Jurkat, Clone E6-1 (cell line): ENCODE measurements at regions not wholly inside any gene's neighbourhood (a gene's known extent, or its start where the extent isn't known, plus 50 kb on each side); places are given as distances from the start of the nearest gene placed in this dataset.

Experiments used
- DNase-seq: peaks from one replicate; pipeline ENCODE4 v3.0.0-alpha.2; 2011; ENCODE audit warnings: low read depth, low spot score
- H3K4me3 ChIP-seq: 2 replicates; pipeline ENCODE4 v1.5.1; 2011; ENCODE audit warnings: mild to moderate bottlenecking, low read length, control low read depth, moderate library complexity

- no peak overlapping the region for H3K4me3 ChIP-seq
- no peak for DNase-seq
These were observed 144.9 kb upstream of the SYT1 start for GRCh38 chr12:78719721-78720120.

GRCh38 chr12:78721906-78722305 lies 142.7 kb upstream of the SYT1 start:
- H3K4me3 ChIP-seq = no peak overlapping the region
- no peak for DNase-seq

DNA sequence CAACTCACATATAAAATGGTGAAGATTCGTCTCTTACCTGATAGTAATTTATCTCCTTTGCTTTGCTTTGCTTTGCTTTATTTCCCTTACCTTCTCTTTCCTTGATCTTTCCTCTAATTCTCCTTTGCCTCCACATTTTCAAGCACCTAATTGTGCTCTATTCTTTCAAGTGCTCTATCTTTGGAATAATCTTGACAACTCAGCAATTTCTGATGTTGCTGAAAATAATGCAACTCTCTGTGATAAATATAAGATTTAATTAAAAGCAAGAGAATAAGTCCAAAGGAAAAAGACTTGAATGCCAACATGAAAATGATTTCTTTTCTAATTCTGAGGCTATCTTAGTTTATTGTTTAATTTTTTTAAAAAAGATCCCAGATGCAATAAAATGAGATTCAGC lies 139.5 kb upstream of the SYT1 start:
- DNase-seq = no peak

GRCh38 chr12:78725951-78726580 lies 138.5 kb upstream of the SYT1 start:
- no peak overlapping the region for H3K4me3 ChIP-seq
- DNase-seq = no peak

More for the DNA sequence above, 139.5 kb upstream of the SYT1 start:
- no peak overlapping the region for H3K4me3 ChIP-seq

GRCh38 chr12:78726854-78727253 lies 137.7 kb upstream of the SYT1 start:
- no peak for DNase-seq
- H3K4me3 ChIP-seq = no peak overlapping the region

GRCh38 chr12:78732481-78732880 lies 132.1 kb upstream of the SYT1 start:
- DNase-seq = no peak
- H3K4me3 ChIP-seq = no peak overlapping the region

- H3K4me3 ChIP-seq = no peak overlapping the region
- no peak for DNase-seq
These were observed 124.9 kb upstream of the SYT1 start for GRCh38 chr12:78739653-78740052.

DNA sequence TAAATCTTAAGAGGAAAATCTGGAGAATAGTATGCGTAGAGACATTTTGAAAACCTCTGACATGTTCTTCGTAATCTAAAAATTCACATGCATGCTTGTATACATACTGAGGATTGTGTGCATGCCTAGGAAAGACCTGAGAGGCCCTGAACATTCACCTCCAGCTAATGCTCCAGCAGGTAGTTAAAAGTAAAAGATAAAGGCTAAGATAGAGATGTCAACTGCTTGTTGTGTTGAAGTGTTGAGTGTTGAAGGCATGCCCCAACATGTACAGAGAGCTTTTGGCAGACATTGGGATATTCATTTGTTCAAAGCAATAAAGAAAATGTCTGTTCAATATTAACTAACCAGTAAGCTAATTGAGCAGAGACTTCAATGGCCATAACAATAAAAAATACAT lies 118.6 kb upstream of the SYT1 start:
- H3K4me3 ChIP-seq = no peak overlapping the region
- DNase-seq = no peak

- no peak for DNase-seq
- H3K4me3 ChIP-seq = no peak overlapping the region
These were observed 111.5 kb upstream of the SYT1 start for GRCh38 chr12:78753058-78753457.

- no peak for DNase-seq
- no peak overlapping the region for H3K4me3 ChIP-seq
These were observed 107.6 kb upstream of the SYT1 start for GRCh38 chr12:78756936-78757335.

DNA sequence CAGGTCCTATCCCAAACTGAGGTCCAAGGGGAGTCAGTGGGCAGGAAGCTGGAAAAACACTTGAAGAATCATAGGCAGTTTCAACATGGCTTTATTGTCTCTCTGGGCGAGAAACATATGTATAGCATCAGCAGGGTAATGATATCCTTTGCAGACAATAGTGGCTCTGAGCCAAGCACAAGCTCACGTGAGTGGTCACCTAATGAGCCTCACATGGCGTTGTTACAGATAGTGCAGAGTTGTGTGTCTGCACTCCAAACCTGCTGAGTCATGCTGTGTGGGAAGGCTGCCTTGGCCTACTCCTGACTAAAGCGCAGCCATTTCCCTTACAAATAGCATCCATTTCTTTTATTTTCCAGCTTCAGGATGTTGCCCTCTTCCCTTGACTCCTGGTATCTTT lies 105.2 kb upstream of the SYT1 start:
- DNase-seq = no peak

DNA sequence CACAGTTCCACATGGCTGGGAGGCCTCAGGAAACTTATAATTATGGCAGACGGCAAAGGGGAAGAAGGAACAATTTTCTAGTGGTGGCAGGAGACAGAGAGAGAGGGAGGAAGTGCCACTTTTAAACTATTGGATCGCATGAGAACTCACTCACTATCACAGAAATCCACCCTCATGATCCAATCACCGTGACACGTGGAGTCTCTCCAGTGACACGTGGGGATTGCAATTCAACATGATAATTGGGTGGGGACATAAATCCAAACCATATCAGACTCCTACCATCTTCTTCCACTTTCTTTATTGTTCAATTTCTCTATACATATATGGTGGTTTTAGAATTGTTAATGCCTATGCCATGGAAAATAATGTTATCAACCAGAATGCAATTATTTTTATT lies 103.7 kb upstream of the SYT1 start:
- H3K4me3 ChIP-seq = no peak overlapping the region
- no peak for DNase-seq

More for the DNA sequence above, 105.2 kb upstream of the SYT1 start:
- H3K4me3 ChIP-seq = no peak overlapping the region

GRCh38 chr12:78764913-78765312 lies 99.7 kb upstream of the SYT1 start:
- no peak for DNase-seq
- no peak overlapping the region for H3K4me3 ChIP-seq

DNA sequence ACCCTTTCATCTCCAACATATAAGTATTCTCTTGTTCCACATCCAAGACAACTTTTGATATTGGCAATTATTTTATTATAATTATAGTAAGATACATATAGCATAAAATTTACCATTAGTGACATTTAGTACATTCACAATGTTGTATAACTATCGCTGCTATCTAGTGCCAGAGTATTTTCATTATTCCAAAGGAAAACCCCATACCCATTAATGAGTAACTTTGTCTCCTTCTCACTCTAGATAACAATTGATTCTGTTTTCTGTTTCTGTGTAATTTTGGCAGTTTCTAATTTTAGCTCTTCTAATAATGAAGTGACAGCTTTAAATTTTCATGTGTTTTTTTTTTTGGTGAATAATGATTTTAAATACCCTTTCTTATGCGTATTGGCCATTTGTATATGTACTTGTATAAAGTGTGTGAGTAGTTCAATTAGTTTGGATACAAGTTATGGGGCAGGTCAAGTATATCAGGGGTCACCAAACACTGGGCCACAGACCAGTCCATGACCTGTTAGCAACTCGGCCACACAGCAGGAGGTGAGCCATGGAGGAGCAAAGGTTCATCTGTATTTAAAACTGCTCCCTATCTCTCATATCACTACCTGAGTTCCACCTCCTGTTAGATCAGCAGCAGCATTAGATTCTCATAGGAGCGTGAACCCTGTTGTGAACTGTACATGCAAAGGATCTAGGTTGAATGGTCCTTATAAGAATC lies 97.2 kb upstream of the SYT1 start:
- no peak overlapping the region for H3K4me3 ChIP-seq
- no peak for DNase-seq

DNA sequence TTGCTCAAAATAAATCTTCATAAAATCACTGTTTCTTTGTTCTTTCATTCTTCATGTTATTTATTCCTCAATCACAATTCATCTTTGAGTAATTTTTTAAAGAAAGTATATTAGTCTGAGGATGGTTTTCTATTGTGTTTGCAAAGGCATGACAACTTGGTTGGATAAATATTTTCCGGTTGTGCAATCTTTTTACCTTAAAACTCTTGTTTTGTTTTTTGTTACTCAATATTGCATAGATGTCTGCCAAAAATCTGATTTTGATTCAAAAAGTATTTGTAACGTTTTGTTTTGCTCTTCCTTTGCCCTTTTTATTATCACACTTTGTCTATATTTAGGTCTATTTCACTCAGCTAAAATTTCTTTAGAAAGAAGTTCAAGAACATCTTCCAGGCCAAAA lies 86.2 kb upstream of the SYT1 start:
- DNase-seq = no peak
- H3K4me3 ChIP-seq = no peak overlapping the region

DNA sequence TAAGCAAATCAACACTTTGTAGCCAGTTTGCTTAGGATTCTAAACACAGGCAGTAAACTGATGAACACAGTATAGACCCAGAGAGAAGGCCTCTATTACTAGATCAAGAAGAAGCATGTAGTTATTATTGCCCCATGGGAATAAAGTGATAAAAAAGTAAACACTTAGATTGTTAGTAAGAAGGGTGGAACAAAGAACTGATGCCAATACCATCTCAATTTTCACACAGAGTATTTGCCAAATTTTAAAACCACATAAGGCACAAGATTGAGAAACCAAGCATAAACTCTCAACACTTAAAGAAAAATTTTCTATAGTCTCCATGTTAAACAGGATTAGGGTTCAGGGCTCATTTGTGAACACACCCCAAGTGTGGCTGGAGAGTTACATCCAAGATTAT lies 77.0 kb upstream of the SYT1 start:
- no peak overlapping the region for H3K4me3 ChIP-seq
- no peak for DNase-seq

- DNase-seq = no peak
- H3K4me3 ChIP-seq = no peak overlapping the region
These were observed 74.4 kb upstream of the SYT1 start for GRCh38 chr12:78790148-78790547.

GRCh38 chr12:78792052-78792698 lies 72.4 kb upstream of the SYT1 start:
- H3K4me3 ChIP-seq = no peak overlapping the region
- no peak for DNase-seq

- DNase-seq = no peak
- H3K4me3 ChIP-seq = no peak overlapping the region
These were observed 71.1 kb upstream of the SYT1 start for GRCh38 chr12:78793491-78793890.

GRCh38 chr12:78793982-78794381 lies 70.6 kb upstream of the SYT1 start:
- H3K4me3 ChIP-seq = no peak overlapping the region
- no peak for DNase-seq
